CD14-positive monocyte (primary cell): ENCODE measurements at regions not wholly inside any gene's neighbourhood (a gene's known extent, or its start where the extent isn't known, plus 50 kb on each side); places are given as distances from the start of the nearest gene placed in this dataset.

Source experiments
- DNase-seq, 3 donors: peaks; one replicate each; pipeline ENCODE4 v3.0.0-alpha.2; 2011 to 2022
- H2AFZ ChIP-seq: 2 replicates; pipeline ENCODE4 v1.6.0; 2012; ENCODE audit warnings: mild to moderate bottlenecking, low read depth, low read length, inconsistent platforms; ENCODE audit not compliant: insufficient read depth, poor library complexity, severe bottlenecking
- H3K27ac ChIP-seq, 2 donors: 1 replicate in 1 of 2; 2 replicates in 1 of 2; pipeline ENCODE4 v1.5.1; 2012 to 2013; ENCODE audit warnings: low read length in 2 of 2, control low read depth in 1 of 2, inconsistent platforms in 1 of 2, low read depth in 1 of 2, mild to moderate bottlenecking in 1 of 2
- H3K27me3 ChIP-seq, 2 donors: one replicate each; pipeline versions ENCODE4 v1.6.0 to v1.6.1; 2011 to 2013; ENCODE audit warnings: low read length in 2 of 2; ENCODE audit not compliant: control insufficient read depth in 2 of 2, insufficient read depth in 2 of 2
- H3K36me3 ChIP-seq, 2 donors: replicated peaks in 1 of 2; 1 replicate in 1 of 2; 2 replicates in 1 of 2; pipeline versions ENCODE4 v1.5.1 to v1.6.1; 2012 to 2013; ENCODE audit warnings: low read length in 2 of 2, control low read depth in 1 of 2, inconsistent platforms in 1 of 2, mild to moderate bottlenecking in 1 of 2; ENCODE audit not compliant: insufficient read depth in 2 of 2, control insufficient read depth in 1 of 2
- H3K4me1 ChIP-seq, 2 donors: 1 replicate in 1 of 2; 2 replicates in 1 of 2; pipeline versions ENCODE4 v1.5.1 to v1.6.1; 2012 to 2013; ENCODE audit warnings: low read length in 2 of 2, control low read depth in 1 of 2, inconsistent platforms in 1 of 2, mild to moderate bottlenecking in 1 of 2, moderate library complexity in 1 of 2; ENCODE audit not compliant: insufficient read depth in 2 of 2, control insufficient read depth in 1 of 2
- H3K4me2 ChIP-seq: replicated peaks from 2 replicates; pipeline ENCODE3; 2012; ENCODE audit warnings: low read length, moderate library complexity, mild to moderate bottlenecking; ENCODE audit not compliant: poor library complexity, severe bottlenecking; ENCODE audit errors: extremely low read depth
- H3K4me3 ChIP-seq, 3 experiments: fragments of 200-600 bp in 1 of 3; sonication (generic) in 1 of 3; replicated peaks in 1 of 3; 1 replicate in 2 of 3; 2 replicates in 1 of 3; pipeline ENCODE4 v1.5.1; 2011 to 2013; ENCODE audit warnings: low read length in 3 of 3, mild to moderate bottlenecking in 3 of 3, control low read depth in 2 of 3, low read depth in 2 of 3, inconsistent platforms in 1 of 3, moderate library complexity in 1 of 3
- H3K79me2 ChIP-seq: 2 replicates; pipeline ENCODE4 v1.6.0; 2012; ENCODE audit warnings: mild to moderate bottlenecking, control low read depth, inconsistent platforms, low read length, moderate library complexity; ENCODE audit not compliant: insufficient read depth
- H3K9ac ChIP-seq: 2 replicates; pipeline ENCODE4 v1.6.0; 2017; ENCODE audit warnings: low read length, mild to moderate bottlenecking; ENCODE audit not compliant: insufficient read depth, poor library complexity, severe bottlenecking
- H3K9me3 ChIP-seq, 2 donors: replicated peaks in 1 of 2; 1 replicate in 1 of 2; 2 replicates in 1 of 2; pipeline versions ENCODE4 v1.5.1 to v1.6.1; 2012 to 2013; ENCODE audit warnings: low read length in 2 of 2, control low read depth in 1 of 2; ENCODE audit not compliant: control insufficient read depth in 1 of 2, insufficient read depth in 1 of 2
- H4K20me1 ChIP-seq: 2 replicates; pipeline ENCODE4 v1.6.0; 2012; ENCODE audit warnings: mild to moderate bottlenecking, low read length, control low read depth, moderate library complexity; ENCODE audit not compliant: insufficient read depth
- H3K27ac Mint-ChIP-seq, 7 donors: one replicate each; pipeline ENCODE4 v1.8.0; 2020; ENCODE audit warnings: mild to moderate bottlenecking in 7 of 7, mixed read lengths in 7 of 7, moderate library complexity in 6 of 7, inconsistent platforms in 2 of 7
- H3K27me3 Mint-ChIP-seq, 3 donors: one replicate each; pipeline ENCODE4 v1.8.0; 2021 to 2022; ENCODE audit warnings: low read depth in 3 of 3, mild to moderate bottlenecking in 3 of 3, mixed read lengths in 3 of 3, moderate library complexity in 3 of 3, inconsistent platforms in 1 of 3
- H3K36me3 Mint-ChIP-seq, 2 donors: one replicate each; pipeline ENCODE4 v1.8.0; 2020; ENCODE audit warnings: mixed read lengths in 2 of 2, inconsistent platforms in 1 of 2, mild to moderate bottlenecking in 1 of 2
- H3K4me1 Mint-ChIP-seq: one replicate; pipeline ENCODE4 v1.8.0; 2020; ENCODE audit warnings: mild to moderate bottlenecking, mixed read lengths
- H3K4me3 Mint-ChIP-seq, 2 donors: one replicate each; pipeline ENCODE4 v1.8.0; 2020; ENCODE audit warnings: mild to moderate bottlenecking in 2 of 2, mixed read lengths in 2 of 2, moderate library complexity in 1 of 2
- H3K9me3 Mint-ChIP-seq, 7 donors: one replicate each; pipeline ENCODE4 v1.8.0; 2020 to 2022; ENCODE audit warnings: mixed read lengths in 7 of 7, mild to moderate bottlenecking in 6 of 7, moderate library complexity in 6 of 7, inconsistent platforms in 2 of 7
- WGBS: methylation state at CpG from one replicate; pipeline ENCODE4 v1.1.5; 2013; ENCODE audit warnings: missing lambda C conversion rate; ENCODE audit not compliant: insufficient coverage; 5-methylcytosine and 5-hydroxymethylcytosine counted together
- intact Hi-C, 2 donors: fragments of 100-400 bp; cut with micrococcal nuclease; formaldehyde crosslinking; loops; one replicate each; pipeline versions ENCODE4 v1.15.0 to v1.15.1; 2023
- TF ChIP-seq, protein P1 (sequence below): fragments of 200-600 bp; IDR thresholded peaks from one replicate; pipeline ENCODE4 v1.8.0; 2022; ENCODE audit warnings: antibody characterized with exemption, mild to moderate bottlenecking

DNA sequence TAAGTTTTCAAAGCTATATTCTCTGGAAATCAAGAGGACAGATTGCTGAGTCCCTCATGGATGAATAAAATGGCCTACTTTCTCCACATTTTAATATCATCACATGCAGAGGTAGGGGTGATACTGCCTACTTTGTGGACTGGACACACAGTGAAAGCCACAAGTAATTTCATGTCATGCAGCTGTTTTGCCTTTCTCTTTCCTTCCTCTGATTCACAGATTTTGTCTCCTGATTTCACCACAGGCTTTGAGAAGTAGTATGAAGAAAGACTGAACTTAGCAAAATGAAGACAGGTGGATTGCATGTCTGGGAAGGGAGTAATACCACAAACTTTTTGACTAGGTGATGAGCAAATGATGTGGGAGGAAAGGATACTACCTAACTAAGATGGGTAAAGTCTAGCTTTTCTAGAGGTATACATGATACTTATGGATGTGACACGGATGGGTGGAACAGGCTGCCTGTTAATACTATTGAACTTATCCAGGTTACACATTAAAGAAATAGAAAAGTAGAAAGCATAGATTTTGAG is 478.4 kb upstream of the GOT2 start:
- Histone ChIP-seq H3K9ac (no peak overlapping the region), H3K4me1 (no peaks in the 10 kb centered on the region), H3K27ac (no peak overlapping the region), H3K4me2 (no peak overlapping the region), H3K9me3 (no peaks in the 10 kb centered on the region), H3K4me3 (no peak overlapping the region), H3K79me2 (no peaks in the 10 kb centered on the region), H4K20me1 (no peaks in the 10 kb centered on the region), H3K36me3 (no peaks in the 10 kb centered on the region), H3K27me3 (no peaks in the 10 kb centered on the region), H2AFZ (no peak overlapping the region)
- Mint-ChIP-seq H3K9me3 (peaks cover 0 to 5% (median 3%) of the 10 kb centered on the region in 7 donors), H3K4me1 (peaks cover 2% of the 10 kb centered on the region), H3K27ac (no peak overlapping the region), H3K36me3 (no peaks in the 10 kb centered on the region), H3K27me3 (peaks cover 0 to 3% (median 2%) of the 10 kb centered on the region in 3 donors), H3K4me3 (no peak overlapping the region)
- no peak for DNase-seq
- no CpG with 5 or more reads among the region's 1 CpG for WGBS
- TF ChIP-seq, protein P1, sequence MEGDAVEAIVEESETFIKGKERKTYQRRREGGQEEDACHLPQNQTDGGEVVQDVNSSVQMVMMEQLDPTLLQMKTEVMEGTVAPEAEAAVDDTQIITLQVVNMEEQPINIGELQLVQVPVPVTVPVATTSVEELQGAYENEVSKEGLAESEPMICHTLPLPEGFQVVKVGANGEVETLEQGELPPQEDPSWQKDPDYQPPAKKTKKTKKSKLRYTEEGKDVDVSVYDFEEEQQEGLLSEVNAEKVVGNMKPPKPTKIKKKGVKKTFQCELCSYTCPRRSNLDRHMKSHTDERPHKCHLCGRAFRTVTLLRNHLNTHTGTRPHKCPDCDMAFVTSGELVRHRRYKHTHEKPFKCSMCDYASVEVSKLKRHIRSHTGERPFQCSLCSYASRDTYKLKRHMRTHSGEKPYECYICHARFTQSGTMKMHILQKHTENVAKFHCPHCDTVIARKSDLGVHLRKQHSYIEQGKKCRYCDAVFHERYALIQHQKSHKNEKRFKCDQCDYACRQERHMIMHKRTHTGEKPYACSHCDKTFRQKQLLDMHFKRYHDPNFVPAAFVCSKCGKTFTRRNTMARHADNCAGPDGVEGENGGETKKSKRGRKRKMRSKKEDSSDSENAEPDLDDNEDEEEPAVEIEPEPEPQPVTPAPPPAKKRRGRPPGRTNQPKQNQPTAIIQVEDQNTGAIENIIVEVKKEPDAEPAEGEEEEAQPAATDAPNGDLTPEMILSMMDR, result no peak
- intact Hi-C loops, result no loop called here

DNA sequence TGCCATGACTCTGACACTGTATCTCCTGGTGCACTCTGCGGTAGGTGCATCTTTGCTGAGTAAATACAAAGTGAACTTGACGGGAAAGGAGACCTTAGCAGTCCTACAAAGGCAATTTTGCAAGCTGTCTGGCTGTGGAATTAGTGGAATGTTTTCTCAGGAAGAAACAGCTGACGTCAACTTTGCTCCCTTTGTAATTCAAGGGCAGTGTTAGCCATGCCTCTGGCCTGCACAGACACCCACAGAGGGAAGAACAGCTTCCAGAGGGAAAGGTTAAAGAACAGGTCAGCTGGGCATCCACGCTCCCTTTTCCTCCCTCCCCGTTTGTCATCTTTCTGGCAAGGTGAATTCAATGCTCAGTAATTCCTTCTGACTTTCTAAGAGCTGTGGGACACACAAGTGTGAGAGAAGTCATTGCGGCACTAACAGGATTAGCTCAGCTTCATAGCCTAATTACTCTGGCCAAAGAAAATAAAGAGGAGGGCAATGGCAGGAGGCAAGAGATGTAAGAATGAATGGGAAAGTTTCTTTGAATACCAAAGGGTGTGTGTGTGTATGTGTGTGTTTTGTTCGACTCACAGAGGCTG is 476.9 kb upstream of the GOT2 start:
- Histone ChIP-seq H3K79me2 (no peaks in the 10 kb centered on the region), H4K20me1 (no peaks in the 10 kb centered on the region), H3K4me3 (no peak overlapping the region), H3K27ac (no peak overlapping the region), H3K9me3 (no peaks in the 10 kb centered on the region), H2AFZ (no peak overlapping the region), H3K36me3 (no peaks in the 10 kb centered on the region), H3K4me1 (no peaks in the 10 kb centered on the region), H3K4me2 (no peak overlapping the region), H3K9ac (no peak overlapping the region), H3K27me3 (no peaks in the 10 kb centered on the region)
- intact Hi-C loops, result no loop called here
- H3K27ac Mint-ChIP-seq, result no peak overlapping the region
- peaks cover 0 to 5% (median 2%) of the 10 kb centered on the region in 7 donors for H3K9me3 Mint-ChIP-seq
- TF ChIP-seq, protein P1, result no peak
- peaks cover 0 to 3% (median 0%) of the 10 kb centered on the region in 3 donors for H3K27me3 Mint-ChIP-seq
- no peak for DNase-seq
- WGBS, result 94% methylated on average over 5 of the region's 7 CpGs
- peaks cover 2% of the 10 kb centered on the region for H3K4me1 Mint-ChIP-seq
- no peak overlapping the region for H3K4me3 Mint-ChIP-seq
- H3K36me3 Mint-ChIP-seq, result no peaks in the 10 kb centered on the region
